ENCODE measurements at regions not wholly inside any gene's neighbourhood (a gene's known extent, or its start where the extent isn't known, plus 50 kb on each side); places are given as distances from the start of the nearest gene placed in this dataset.

- no peak for DNase-seq
Measured at GRCh38 chr15:35783203-35783602, 237.2 kb upstream of the DPH6 start.

DNA sequence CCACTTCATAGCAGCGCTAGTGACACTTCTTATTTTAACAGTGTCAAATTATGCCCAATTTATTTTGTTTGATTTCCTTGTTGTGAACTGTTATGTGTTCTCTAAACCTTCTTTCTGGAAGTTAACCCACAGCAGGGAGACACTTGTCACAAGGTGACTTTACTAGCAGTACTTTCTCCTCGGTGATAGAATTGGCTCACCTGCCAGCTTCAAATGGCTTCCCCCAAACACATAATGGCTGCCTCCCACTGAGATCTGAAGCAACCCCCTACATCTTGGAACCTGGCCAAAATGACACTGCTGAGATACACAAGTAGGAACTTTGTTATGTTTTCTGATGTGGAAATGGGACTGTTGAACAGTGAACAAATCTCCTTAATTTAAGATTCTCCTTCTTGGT, 238.8 kb upstream of the DPH6 start:
- DNase-seq, result peak; percentile 42

- no peak for DNase-seq
Measured at GRCh38 chr15:35810007-35810406, 264.0 kb upstream of the DPH6 start.

DNA sequence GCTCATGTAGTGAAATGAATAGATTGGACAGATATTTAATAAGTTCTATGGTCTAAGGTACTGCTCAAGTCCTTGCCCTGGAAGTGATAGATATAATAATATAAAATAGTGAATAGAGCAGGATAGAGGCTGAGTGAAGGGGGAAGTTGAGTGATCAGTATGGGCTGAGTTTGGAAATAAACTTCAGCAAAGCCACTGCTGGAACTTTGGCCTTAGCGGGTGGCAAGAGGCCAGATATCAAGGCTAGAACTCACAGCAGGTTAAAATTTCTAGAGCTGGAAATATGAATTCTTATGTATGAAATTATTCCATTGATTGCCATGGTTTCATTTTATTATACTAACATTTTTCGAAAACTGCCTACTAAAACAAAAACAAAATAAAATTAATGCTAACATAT, 267.6 kb upstream of the DPH6 start:
- no peak for DNase-seq

DNA sequence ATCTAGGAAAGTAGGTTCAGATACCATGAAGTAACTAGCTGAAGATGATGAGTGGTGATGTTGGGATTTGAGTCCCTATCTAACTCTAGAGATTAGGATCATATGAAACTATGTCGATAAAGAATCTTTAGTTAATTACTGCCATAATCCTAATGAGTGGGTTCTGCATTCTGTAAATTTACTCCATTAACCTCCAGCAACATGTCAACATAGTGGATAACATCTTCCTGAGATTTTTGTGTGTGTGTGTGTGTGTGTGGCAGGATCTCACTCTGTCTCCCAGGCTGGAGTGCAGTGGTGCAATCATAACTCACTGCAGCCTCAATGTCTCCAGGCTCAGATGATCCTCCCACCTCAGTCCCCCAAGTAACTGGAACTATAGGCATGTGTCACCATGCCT, 272.9 kb upstream of the DPH6 start:
- no peak for DNase-seq

DNA sequence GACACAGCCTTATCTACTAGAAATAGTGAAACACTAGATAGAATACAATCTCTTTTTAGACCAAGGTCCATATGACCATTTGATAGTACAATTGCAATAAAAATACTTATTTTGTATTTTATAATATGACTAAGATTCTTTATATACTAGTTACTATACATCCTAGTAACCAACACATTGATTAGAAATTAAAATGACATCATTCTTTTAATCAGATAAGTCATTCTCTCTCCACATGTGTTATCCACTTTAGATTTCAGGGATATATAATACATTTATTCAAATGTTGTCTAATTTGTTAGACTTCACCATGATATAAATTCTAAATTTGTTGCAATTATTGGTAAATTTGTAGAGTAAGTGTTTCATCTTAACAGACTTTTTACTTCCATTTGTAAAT, 276.2 kb upstream of the DPH6 start:
- DNase-seq, result no peak

- no peak for DNase-seq
Measured at GRCh38 chr15:35827141-35827540, 281.2 kb upstream of the DPH6 start.

DNA sequence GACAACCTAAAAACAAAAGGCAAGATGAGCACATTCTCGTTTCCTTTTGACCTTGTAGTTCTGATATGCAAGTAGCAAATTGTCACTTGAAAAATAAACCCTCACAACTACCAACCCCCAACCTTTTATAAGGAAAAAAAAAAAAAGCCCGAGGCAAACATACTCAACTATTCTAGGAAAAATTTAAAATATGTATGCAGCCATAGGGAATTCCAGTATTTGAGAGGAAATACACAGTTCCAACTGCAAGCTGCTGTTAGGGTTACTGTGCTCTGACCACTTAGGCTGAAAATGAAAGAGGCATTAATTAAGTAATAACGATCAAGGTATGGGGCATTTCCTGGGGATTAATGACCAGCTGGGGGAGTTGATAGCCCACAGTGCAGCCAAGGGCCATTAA, 281.9 kb upstream of the DPH6 start:
- DNase-seq, result no peak

DNA sequence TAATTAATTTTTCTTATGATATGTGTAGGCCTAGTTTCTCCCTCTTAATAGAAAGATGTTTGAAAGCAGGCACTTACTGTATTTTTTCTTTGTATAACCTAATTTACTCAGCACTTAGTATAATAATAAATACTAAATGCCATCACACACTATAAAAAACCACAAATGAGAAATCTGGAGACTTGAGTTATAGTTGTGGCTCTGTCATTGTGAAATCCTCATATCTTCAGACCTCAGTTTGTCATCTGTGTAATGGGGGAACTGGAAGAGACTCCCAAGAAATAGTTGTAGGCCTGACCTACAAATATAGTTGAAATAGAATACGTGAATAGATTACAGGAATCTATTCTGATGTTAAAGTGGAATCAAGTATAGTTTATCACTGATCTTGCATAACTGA, 287.6 kb upstream of the DPH6 start:
- no peak for DNase-seq

- DNase-seq, result no peak
Measured at GRCh38 chr15:35834216-35834830, 288.4 kb upstream of the DPH6 start.

- DNase-seq, result no peak
Measured at GRCh38 chr15:35834866-35835265, 288.9 kb upstream of the DPH6 start.

GRCh38 chr15:35838424-35839111, 292.6 kb upstream of the DPH6 start:
- no peak for DNase-seq

DNA sequence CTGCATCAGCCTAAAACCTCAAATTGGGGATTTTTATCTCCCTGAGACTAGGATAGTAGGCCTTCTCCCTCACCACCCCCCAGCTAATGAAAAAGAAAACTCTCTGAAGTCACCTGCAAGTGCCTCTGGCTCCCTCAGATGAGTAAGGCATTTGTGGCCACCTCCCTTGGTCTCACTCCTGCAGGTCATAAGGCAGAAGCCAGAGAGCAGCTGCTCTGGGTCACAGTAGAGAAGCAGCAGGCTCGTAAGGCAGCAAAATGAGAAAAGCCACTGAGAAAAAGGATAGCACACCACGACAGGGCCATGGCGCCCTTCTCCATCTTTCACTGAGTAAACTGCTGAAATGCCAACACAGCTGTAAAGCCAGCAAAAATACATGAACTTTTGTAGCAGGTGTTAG, 296.7 kb upstream of the DPH6 start:
- no peak for DNase-seq

- no peak for DNase-seq
Measured at GRCh38 chr15:35843498-35843897, 297.5 kb upstream of the DPH6 start.

- DNase-seq, result no peak
Measured at GRCh38 chr15:35850284-35850683, 304.3 kb upstream of the DPH6 start.

- DNase-seq, result no peak
Measured at GRCh38 chr15:35851491-35851890, 305.5 kb upstream of the DPH6 start.

GRCh38 chr15:35852818-35853624, 307.1 kb upstream of the DPH6 start:
- DNase-seq, result no peak

DNA sequence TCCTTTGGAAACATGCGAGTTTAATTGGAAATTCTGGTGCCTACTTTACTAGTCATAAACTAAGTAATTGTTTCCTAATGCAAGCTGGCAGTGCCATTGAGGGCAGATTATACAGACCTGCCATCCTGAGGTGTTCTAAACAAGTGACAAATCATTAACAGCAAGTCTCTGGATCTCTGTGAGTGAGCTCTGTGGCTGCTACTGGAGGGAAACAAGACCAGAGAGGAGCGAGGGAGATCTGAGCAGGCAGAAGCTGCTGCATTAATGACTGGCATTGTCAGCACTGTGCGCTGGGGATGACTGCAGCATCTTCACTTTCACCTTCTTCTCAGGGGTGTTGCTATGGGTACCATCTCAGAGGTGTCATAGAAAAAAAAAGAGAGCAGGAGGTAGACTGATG, 308.4 kb upstream of the DPH6 start:
- DNase-seq, result no peak

- DNase-seq, result no peak
Measured at GRCh38 chr15:35857567-35858226, 311.7 kb upstream of the DPH6 start.

DNA sequence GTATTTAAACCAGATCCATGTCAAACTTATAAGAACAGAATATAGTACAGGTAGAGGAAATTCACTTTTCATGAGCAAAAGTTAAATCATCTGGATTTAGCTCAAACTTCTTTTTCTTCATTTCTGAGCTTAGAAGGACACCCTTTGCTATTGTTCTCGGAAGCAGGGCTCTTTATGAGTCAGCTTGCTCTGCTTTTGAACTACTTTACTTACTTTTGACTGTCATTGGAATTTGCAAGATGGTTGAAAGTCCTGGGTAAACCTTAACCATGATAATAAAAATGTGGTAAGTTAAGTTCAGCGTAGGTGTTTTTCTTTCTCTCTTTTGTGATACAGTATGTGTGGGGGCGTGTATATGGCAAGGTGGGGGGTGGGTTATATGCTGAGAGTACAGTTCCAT, 312.7 kb upstream of the DPH6 start:
- DNase-seq, result no peak

DNA sequence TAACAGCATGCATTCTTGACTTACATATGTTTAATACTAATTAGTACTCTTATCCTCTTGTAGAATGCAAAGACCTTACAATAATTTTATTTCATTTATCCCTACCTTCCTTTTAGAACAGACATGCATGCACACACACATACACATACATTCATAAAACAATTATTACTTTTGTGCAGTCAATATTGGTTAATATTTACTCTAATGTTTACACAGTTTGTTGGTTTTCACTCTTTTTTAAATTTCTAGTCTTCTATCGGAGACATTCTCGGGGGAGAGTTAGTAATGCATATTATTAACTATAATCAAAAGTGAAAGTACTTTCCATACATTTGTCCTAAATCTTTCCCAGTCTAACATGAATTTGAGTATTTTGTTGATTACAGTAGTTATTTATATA, 317.7 kb upstream of the DPH6 start:
- no peak for DNase-seq

- no peak for DNase-seq
Measured at GRCh38 chr15:35867356-35867755, 321.4 kb upstream of the DPH6 start.

GRCh38 chr15:35871282-35871681, 325.3 kb upstream of the DPH6 start:
- no peak for DNase-seq

DNA sequence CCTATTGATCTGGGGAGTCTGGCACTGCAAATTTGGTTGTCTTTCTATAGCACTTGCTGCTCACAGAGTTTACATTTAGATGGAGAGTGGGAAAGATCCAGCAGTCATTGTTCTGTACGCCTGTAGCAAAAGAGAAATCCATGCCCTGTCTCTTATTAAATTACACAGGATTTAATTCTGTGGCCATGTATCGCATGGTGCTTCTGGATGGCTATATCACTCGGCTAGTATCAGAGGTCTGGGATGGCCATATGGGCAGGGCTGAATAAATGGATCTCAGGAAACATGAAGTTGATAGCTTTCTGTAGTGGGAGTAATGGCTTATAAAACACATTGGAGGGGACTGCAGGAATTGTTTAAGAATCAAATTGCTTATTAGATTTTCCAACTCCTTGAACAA, 325.8 kb upstream of the DPH6 start:
- DNase-seq, result no peak

Data from NCI-H1092 (cell line).